GM13977 (cell line): ENCODE measurements at regions not wholly inside any gene's neighbourhood (a gene's known extent, or its start where the extent isn't known, plus 50 kb on each side); places are given as distances from the start of the nearest gene placed in this dataset.

Experiments used
- DNase-seq: peaks from one replicate; pipeline ENCODE4 v3.0.0; 2012; ENCODE audit warnings: low spot score
- CTCF ChIP-seq: IDR thresholded peaks from 2 replicates; pipeline ENCODE4 v1.5.1; 2012; ENCODE audit warnings: mild to moderate bottlenecking, control low read depth; ENCODE audit not compliant: insufficient read depth; ENCODE audit errors: extremely low read depth, missing control alignments
- in situ Hi-C: fragments of 300-500 bp; cut with MboI; formaldehyde crosslinking; loops from one replicate; pipeline ENCODE4 v1.12.0; 2022; ENCODE audit warnings: low sequenced_read_pairs, low pct_unique_long_range_greater_than_20kb, mixed read lengths, inconsistent platforms; ENCODE audit not compliant: unreplicated experiment

DNA sequence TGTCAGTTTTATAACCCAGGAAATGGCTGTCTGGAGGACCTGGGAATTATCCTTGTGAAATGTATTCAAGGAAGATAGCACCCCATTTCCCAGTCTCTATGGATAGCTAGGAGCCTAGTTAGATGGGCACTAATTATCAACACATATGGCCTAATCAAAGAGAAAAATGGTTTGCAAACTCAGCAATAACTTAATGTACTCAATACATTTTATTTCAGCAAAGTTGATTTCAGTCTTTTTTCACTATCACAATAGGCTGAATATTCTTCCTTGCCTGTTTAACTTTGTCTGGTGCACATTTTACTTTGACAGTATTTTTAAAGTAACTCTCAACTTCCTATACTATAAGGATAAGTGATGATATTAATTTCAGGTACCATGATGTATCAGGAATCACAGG is 756.3 kb downstream of the CCDC85A start:
- no peak for DNase-seq
- TF ChIP-seq CTCF: no peak
- in situ Hi-C loops: no loop called here

- in situ Hi-C loops: no loop called here
- DNase-seq: no peak
- TF ChIP-seq CTCF: no peak
Measured at GRCh38 chr2:56952871-56953270, 769.1 kb downstream of the CCDC85A start.

DNA sequence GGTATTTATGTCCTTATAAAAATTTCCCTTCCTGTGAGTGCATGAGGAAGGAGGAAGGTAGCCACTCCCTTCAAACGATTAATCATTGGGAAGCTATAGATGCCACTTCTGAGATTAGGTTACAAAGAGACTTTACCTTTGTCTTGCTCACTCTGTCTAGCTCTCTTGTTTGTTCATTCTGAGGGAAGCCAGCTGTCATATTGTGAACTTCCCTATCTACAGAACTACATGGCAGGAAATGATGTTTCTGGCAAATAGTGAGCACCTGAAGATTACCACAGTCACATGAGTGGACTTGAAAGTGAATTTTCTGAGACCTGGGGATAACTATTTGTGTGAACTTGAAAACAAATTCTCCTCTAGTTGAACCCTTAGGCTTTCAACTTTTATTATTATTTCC is 776.8 kb downstream of the CCDC85A start:
- TF ChIP-seq CTCF: no peak
- in situ Hi-C loops: no loop called here
- DNase-seq: no peak

- DNase-seq: no peak
- in situ Hi-C loops: no loop called here
- TF ChIP-seq CTCF: no peak
Measured at GRCh38 chr2:56962673-56963072, 778.9 kb downstream of the CCDC85A start.

DNA sequence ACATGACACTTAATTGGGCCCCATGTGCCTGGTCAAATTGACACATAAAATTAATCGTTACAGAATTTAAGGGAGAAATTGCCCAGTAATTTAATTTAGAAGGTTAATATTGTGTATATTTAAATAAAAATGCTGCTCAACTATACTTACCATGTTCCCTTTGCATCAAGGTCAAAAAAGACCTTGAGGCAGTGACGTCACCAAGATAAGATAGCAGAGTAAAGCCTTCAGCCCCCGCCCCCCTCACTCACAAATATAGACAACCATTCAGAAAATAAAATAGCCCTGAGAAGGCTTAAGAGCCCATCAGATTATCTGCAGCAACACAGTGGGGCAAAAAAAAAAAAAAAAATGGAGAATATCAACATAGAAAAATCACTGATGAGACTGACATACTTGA is 785.7 kb downstream of the CCDC85A start:
- no peak for DNase-seq
- no peak for TF ChIP-seq CTCF
- in situ Hi-C loops: no loop called here

- no peak for DNase-seq
- in situ Hi-C loops: no loop called here
- TF ChIP-seq CTCF: no peak
Measured at GRCh38 chr2:56971383-56971974, 787.7 kb downstream of the CCDC85A start.

- DNase-seq: no peak
- in situ Hi-C loops: no loop called here
- no peak for TF ChIP-seq CTCF
Measured at GRCh38 chr2:56981554-56981953, 797.8 kb downstream of the CCDC85A start.
